Gastrocnemius medialis (tissue), 4 donors: ENCODE measurements at regions not wholly inside any gene's neighbourhood (a gene's known extent, or its start where the extent isn't known, plus 50 kb on each side); places are given as distances from the start of the nearest gene placed in this dataset.

ENCODE experiments used
- ATAC-seq, 2 donors: fragments of 150-250 bp; one replicate each; pipeline ENCODE4 v1.9.1; 2016
- DNase-seq, 2 donors: peaks; one replicate each; pipeline ENCODE4 v3.0.0-alpha.2; 2019
- H3K27ac ChIP-seq, 4 donors: fragments of 200-600 bp; sonication (generic); 1 replicate in 1 of 4; 2 replicates in 3 of 4; pipeline ENCODE4 v1.5.1; 2016 to 2018; ENCODE audit warnings: mild to moderate bottlenecking in 2 of 4, moderate library complexity in 1 of 4
- H3K27me3 ChIP-seq, 3 donors: fragments of 200-600 bp; sonication (generic) in 2 of 3; 1 replicate in 1 of 3; 2 replicates in 2 of 3; pipeline versions ENCODE4 v1.5.1 to v1.6.0; 2016 to 2019; ENCODE audit warnings: mild to moderate bottlenecking in 1 of 3, moderate library complexity in 1 of 3
- H3K36me3 ChIP-seq, 2 donors: fragments of 200-600 bp; sonication (generic) in 1 of 2; one replicate each; pipeline ENCODE4 v1.5.1; 2017 to 2018
- H3K4me1 ChIP-seq, 2 donors: fragments of 200-600 bp; sonication (generic) in 1 of 2; one replicate each; pipeline ENCODE4 v1.5.1; 2016 to 2017; ENCODE audit warnings: mild to moderate bottlenecking in 2 of 2
- H3K4me3 ChIP-seq, 4 donors: fragments of 200-600 bp; sonication (generic) in 3 of 4; 1 replicate in 1 of 4; 2 replicates in 3 of 4; pipeline ENCODE4 v1.5.1; 2016 to 2019; ENCODE audit warnings: mild to moderate bottlenecking in 2 of 4
- H3K9me3 ChIP-seq, 3 donors: fragments of 200-600 bp; sonication (generic) in 2 of 3; 1 replicate in 1 of 3; 2 replicates in 2 of 3; pipeline ENCODE4 v1.5.1; 2016 to 2019
- CTCF ChIP-seq, 5 experiments: fragments of 450-650 bp in 3 of 5; fragments of 200-600 bp in 2 of 5; sonication (generic) in 2 of 5; IDR thresholded peaks in 4 of 5; conservative IDR thresholded peaks in 1 of 5; 1 replicate in 4 of 5; 2 replicates in 1 of 5; pipeline ENCODE4 v1.5.1; 2016 to 2019; ENCODE audit warnings: antibody characterized with exemption in 5 of 5, mild to moderate bottlenecking in 3 of 5, moderate library complexity in 3 of 5
- POLR2A ChIP-seq, 2 donors: fragments of 450-650 bp; IDR thresholded peaks; one replicate each; pipeline ENCODE4 v1.6.1; 2017; ENCODE audit warnings: antibody characterized with exemption in 2 of 2, mild to moderate bottlenecking in 2 of 2, moderate library complexity in 2 of 2
- in situ Hi-C, 4 donors: fragments of 200-750 bp; cut with MboI; loops; one replicate each; pipeline versions ENCODE4 v1.15.0 to v1.8.0; 2017; ENCODE audit warnings: low sequenced_read_pairs in 4 of 4
- intact Hi-C: fragments of 100-400 bp; cut with DNase I; formaldehyde crosslinking; loops from one replicate; pipeline ENCODE4 v1.15.1; 2023; ENCODE audit warnings: low total_unique reads

- Histone ChIP-seq H3K9me3 (no peaks in the 10 kb centered on the region), H3K4me3 (no peak overlapping the region), H3K27me3 (no peaks in the 10 kb centered on the region), H3K27ac (no peak overlapping the region), H3K4me1 (no peaks in the 10 kb centered on the region), H3K36me3 (no peaks in the 10 kb centered on the region)
- intact Hi-C loops (no loop called here), in situ Hi-C loops (no loop called here)
- ATAC-seq (no peak), DNase-seq (no peak)
- TF ChIP-seq CTCF (IDR thresholded peaks at IDR 0.05 in 4 of 5, conservative IDR thresholded peaks at IDR 0.05 in 1 of 5) (no peak), POLR2A (IDR thresholded peaks at IDR 0.05) (no peak)
Measured at GRCh38 chr2:33762636-33763035, 163.5 kb upstream of the FAM98A start.

- DNase-seq: no peak
- Histone ChIP-seq H3K4me3 (no peak overlapping the region), H3K9me3 (no peaks in the 10 kb centered on the region), H3K4me1 (no peaks in the 10 kb centered on the region), H3K27me3 (no peaks in the 10 kb centered on the region), H3K36me3 (no peaks in the 10 kb centered on the region), H3K27ac (no peak overlapping the region)
- in situ Hi-C loops: no loop called here
- no peak for TF ChIP-seq POLR2A (IDR thresholded peaks at IDR 0.05)
- TF ChIP-seq CTCF (IDR thresholded peaks at IDR 0.05 in 4 of 5, conservative IDR thresholded peaks at IDR 0.05 in 1 of 5): no peak
- ATAC-seq: no peak
- intact Hi-C loops: no loop called here
Measured at GRCh38 chr2:33746208-33746800, 147.2 kb upstream of the FAM98A start.

- no peak for TF ChIP-seq CTCF (IDR thresholded peaks at IDR 0.05 in 4 of 5, conservative IDR thresholded peaks at IDR 0.05 in 1 of 5)
- no peak for TF ChIP-seq POLR2A (IDR thresholded peaks at IDR 0.05)
- in situ Hi-C loops (no loop called here), intact Hi-C loops (no loop called here)
- Histone ChIP-seq H3K27me3 (no peaks in the 10 kb centered on the region), H3K27ac (no peak overlapping the region), H3K4me1 (no peaks in the 10 kb centered on the region), H3K9me3 (peaks cover 0 to 3% (median 0%) of the 10 kb centered on the region in 3 donors), H3K4me3 (no peak overlapping the region), H3K36me3 (no peaks in the 10 kb centered on the region)
- no peak for ATAC-seq
- DNase-seq: no peak
Measured at GRCh38 chr2:33735096-33735495, 136.0 kb upstream of the FAM98A start.

- no peak overlapping the region for H3K4me3 ChIP-seq
- no peaks in the 10 kb centered on the region for H3K9me3 ChIP-seq
- no peak for DNase-seq
- intact Hi-C loops: no loop called here
- TF ChIP-seq POLR2A (IDR thresholded peaks at IDR 0.05): no peak
- no peak for TF ChIP-seq CTCF (IDR thresholded peaks at IDR 0.05 in 4 of 5, conservative IDR thresholded peaks at IDR 0.05 in 1 of 5)
- no peaks in the 10 kb centered on the region for H3K4me1 ChIP-seq
- H3K27me3 ChIP-seq: no peaks in the 10 kb centered on the region
- ATAC-seq: no peak
- in situ Hi-C loops: no loop called here
- H3K36me3 ChIP-seq: no peaks in the 10 kb centered on the region
- no peak overlapping the region for H3K27ac ChIP-seq
Measured at GRCh38 chr2:33730804-33731203, 131.7 kb upstream of the FAM98A start.

- ATAC-seq: no peak
- H3K4me3 ChIP-seq: no peak overlapping the region
- TF ChIP-seq CTCF (IDR thresholded peaks at IDR 0.05 in 4 of 5, conservative IDR thresholded peaks at IDR 0.05 in 1 of 5) (no peak), POLR2A (IDR thresholded peaks at IDR 0.05) (no peak)
- H3K36me3 ChIP-seq: no peaks in the 10 kb centered on the region
- no peaks in the 10 kb centered on the region for H3K4me1 ChIP-seq
- in situ Hi-C loops: no loop called here
- intact Hi-C loops: no loop called here
- no peaks in the 10 kb centered on the region for H3K9me3 ChIP-seq
- DNase-seq: no peak
- H3K27ac ChIP-seq: no peak overlapping the region
- no peaks in the 10 kb centered on the region for H3K27me3 ChIP-seq
Measured at GRCh38 chr2:33730193-33730592, 131.1 kb upstream of the FAM98A start.
